Fibroblast of skin of abdomen (primary cell): ENCODE measurements at regions not wholly inside any gene's neighbourhood (a gene's known extent, or its start where the extent isn't known, plus 50 kb on each side); places are given as distances from the start of the nearest gene placed in this dataset.
A peak's percentile ranks its signal among the peaks of the same experiment; 100 is the strongest.
"Not testable (repeated sequence)": the region's sequence is repeated elsewhere in the genome, so short reads cannot be mapped to it uniquely, and the experiment has no call there.

ENCODE experiments used
- DNase-seq: peaks from one replicate; pipeline ENCODE4 v3.0.0-alpha.2; 2013

DNA sequence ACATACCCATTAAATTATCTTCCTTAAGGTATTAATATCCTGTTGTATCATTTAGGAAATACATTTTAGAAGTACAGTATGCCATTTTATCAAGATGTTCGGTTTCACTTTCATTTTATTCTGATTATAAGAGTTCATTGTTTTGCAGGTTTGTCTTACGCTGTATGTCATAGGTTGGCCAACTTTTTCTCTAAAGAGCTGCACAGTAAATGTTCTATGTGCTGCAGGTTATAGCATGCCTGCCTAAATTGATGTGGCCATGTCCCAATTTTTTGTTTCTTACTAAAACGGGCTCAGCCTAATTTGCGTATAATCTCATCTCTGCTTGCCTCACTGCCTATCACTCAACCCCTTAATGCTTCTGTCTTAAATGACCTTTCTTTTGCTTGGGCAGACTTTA lies 126.4 kb downstream of the USP22 start:
- no peak for DNase-seq

- DNase-seq: not testable (repeated sequence)
Observed at GRCh38 chr17:20917610-20918306, 125.1 kb downstream of the USP22 start.

DNA sequence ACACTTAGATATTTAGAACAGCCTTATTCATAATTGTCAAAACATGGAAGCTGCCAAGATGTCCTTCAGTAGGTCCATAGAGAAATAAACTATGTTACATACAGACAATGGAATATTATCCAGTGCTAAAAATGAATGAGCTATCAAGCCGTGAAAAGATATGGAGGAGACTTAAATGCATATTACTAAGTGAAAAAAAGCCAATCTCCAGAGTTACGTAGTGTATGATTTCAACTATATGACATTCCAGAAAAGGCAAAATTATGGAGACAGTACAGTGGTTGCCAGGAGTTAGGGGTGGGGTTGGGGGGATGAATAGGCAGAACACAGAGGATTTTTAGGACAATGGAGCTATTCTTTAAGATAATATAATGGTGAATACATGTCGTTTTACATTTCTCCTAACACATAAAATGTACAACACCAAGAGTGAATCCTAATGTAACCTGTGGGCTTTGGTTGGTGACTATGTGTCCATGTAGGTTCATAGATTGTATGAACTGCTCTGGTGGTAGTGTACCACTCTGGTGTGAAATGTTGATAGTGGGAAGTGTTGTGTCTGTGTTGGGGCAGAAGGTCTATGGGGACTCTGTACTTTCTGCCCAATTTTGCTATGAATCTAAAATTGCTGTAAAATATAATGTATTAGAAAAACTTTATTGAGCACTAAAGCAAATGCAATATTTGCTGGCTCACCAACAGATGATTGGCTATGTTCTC lies 122.6 kb downstream of the USP22 start:
- no peak for DNase-seq

GRCh38 chr17:20920815-20921199 lies 122.0 kb downstream of the USP22 start:
- peak; percentile 79 for DNase-seq

GRCh38 chr17:20922128-20922670 lies 120.6 kb downstream of the USP22 start:
- DNase-seq: peak; percentile 66

- DNase-seq: no peak
Observed at GRCh38 chr17:20924306-20924705, 118.5 kb downstream of the USP22 start.

GRCh38 chr17:20925091-20925490 lies 117.7 kb downstream of the USP22 start:
- no peak for DNase-seq

- no peak for DNase-seq
Observed at GRCh38 chr17:20925954-20926353, 116.9 kb downstream of the USP22 start.

- DNase-seq: peak; percentile 46
Observed at GRCh38 chr17:20926532-20926931, 116.3 kb downstream of the USP22 start.

DNA sequence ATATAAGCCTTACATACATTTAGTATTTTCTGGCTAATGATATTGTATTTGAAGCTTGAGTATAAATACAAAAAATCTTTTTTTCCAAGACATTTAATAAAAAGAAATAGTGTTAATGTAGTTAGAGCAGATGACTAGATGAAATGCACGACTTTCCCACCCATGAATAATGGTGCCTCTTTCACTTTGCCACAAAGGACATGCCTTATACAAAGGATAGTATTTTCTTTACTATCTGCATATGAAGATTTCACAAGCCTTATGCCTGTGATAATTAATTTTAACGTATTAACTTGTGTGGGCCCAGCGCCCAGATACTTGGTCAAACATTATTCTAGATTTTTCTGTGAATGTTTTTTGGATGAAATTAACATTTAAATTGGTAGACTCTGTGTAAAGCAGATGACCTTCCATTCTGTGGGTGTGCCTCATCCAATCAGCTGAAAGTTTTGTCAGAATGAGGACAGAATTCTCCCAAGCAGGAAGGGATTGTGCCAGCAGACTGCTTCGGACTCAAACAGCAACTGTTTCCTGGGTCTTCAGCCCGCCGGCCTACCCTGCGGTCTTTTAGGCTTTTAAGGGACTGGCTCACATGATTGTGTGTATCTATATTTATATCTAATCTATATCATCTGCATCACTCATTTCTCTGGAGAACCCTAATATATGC lies 115.4 kb downstream of the USP22 start:
- DNase-seq: no peak

- DNase-seq: no peak
Observed at GRCh38 chr17:20929334-20929733, 113.5 kb downstream of the USP22 start.

DNA sequence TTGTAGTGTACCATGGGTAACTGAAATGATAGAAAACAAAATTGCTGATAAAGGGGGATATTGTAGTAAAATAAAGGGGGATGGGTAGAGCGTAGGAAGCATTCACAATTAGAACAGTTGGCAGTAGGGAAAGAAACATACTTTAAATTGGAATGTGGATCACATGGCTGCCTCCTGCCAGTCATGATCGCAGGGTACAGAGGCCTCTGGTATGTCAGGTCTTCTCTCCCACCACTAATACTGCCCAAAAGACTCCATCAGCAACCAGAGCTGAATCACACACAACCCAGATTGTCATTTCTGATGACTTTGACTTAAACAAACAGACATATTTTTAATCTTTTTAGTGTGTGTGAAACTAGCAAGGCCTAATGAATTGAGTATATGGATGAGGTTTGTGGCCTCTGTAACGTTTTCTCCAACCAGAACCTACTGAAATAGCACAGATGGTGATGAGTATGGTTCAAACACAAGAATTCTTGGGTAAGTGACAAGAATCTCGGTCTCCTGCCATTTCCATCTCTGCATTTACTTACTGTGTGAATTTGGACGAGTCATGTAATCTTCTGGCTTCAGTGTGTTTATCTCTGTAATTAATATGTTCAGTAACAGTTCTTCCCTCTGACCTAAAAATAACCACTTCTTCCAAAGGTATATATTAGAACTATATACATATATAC lies 112.6 kb downstream of the USP22 start:
- peak; percentile 53 for DNase-seq

DNA sequence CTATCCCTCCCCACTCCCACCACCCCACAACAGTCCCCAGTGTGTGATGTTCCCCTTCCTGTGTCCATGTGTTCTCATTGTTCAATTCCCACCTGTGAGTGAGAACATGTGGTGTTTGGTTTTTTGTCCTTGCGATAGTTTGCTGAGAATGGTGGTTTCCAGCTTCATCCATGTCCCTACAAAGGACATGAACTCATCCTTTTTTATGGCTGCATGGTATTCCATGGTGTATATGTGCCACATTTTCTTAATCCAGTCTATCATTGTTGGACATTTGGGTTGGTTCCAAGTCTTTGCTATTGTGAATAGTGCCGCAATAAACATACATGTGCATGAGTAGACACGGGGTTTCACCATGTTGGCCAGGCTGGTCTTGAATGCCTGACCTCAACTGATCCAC lies 109.8 kb downstream of the USP22 start:
- not testable (repeated sequence) for DNase-seq

DNA sequence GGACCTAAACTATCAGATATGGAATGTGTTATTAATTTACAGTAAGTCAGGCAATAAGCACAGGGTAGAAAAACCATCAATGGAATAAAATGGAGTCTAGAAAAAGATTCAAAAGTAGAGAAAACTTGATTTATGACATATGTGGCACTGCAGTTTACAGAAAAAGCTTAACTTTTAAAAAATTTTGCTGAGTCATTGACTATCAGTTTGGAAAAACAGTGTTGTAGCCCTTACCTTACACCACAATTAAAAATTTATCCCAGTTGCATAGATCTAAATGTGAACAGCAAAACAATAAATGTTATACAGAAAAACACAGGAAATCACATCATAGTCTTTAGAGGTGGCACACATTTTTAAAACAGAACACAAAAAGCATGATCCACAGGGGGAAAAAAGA lies 108.5 kb downstream of the USP22 start:
- DNase-seq: no peak

- DNase-seq: peak; percentile 65
Observed at GRCh38 chr17:20935740-20936139, 107.1 kb downstream of the USP22 start.

DNA sequence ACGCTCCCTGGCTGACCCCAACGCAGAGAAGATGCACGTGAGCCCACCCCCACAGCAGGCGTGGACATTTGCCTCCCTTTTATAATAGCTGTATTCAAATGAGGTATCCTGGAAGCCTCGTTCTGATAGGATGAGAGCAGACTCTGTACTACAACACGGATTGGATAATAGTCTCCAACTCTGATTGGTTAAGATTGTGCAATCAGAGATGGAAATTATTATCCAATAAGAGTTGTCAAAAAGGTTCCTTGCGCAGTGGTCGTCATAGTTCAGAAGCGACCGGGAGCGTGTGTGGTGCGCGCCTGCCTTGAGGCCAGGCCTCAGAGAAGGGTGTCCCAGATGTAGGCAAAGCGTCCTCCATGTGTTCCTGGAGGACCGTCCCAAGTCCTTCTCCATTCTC lies 104.6 kb downstream of the USP22 start:
- DNase-seq: no peak

DNA sequence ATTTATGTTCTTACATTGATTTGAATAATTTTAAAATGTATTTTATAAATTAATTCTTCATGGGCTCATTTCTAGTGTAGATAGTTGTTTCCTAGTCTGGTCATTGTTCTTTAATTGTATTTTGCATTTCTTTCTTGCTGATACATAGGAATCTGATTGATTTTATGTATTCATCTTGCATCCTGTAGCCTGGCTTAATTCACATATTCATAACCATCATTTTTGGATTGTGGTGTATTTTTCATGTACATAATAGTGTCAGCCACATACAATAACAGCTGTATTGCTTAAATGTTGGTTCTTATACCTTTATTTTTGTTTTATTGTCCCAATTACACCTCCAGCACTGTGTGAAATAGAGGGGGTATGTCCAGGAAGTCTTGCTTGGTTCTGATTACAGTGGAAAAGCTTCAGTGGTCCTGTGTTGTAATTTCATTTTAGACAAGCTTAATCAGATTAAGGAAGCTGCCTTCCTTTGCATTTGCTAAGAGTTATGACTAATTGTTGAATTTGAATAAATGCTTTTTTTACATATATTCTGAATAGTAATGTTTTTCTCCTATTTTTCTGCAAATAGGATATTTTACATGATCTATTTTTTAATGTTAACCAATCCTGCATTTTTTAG lies 103.7 kb downstream of the USP22 start:
- DNase-seq: no peak

- DNase-seq: no peak
Observed at GRCh38 chr17:20941872-20942271, 100.9 kb downstream of the USP22 start.

GRCh38 chr17:20944014-20944865 lies 98.6 kb downstream of the USP22 start:
- no peak for DNase-seq

DNA sequence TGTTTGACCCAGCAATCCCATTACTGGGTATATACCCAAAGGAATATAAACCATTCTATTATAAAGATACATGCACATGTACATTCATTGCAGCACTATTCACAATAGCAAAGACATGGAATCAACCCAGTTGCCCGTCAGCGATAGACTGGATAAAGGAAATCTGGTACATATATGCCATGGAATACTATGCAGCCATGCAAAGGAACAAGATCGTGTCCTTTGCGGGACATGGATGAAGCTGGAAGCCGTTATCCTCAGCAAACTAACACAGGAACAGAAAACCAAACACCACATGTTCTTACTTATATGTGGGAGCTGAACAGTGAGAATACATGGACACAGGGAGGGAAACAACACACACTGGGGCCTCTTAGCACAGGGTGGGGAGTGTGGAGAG lies 95.1 kb downstream of the USP22 start:
- not testable (repeated sequence) for DNase-seq
